B cell (primary cell): ENCODE measurements at regions not wholly inside any gene's neighbourhood (a gene's known extent, or its start where the extent isn't known, plus 50 kb on each side); places are given as distances from the start of the nearest gene placed in this dataset.

Source experiments
- ATAC-seq: fragments of 200-7000 bp; cut with Tn5 transposase; one replicate; pipeline ENCODE4 v1.10.0; 2021; ENCODE audit warnings: low read depth, mild to moderate bottlenecking, moderate number of reproducible peaks, moderate library complexity
- CTCF ChIA-PET: fragments of 350-600 bp; sonication (Branson Sonifier 250); formaldehyde crosslinking; loops from one replicate; lab custom pipeline; 2021; ENCODE audit warnings: antibody characterized with exemption, inconsistent platforms; lab: Charles Lee
- POLR2A ChIA-PET: fragments of 350-600 bp; sonication (Branson Sonifier 250); formaldehyde crosslinking; loops from one replicate; lab custom pipeline; 2021; ENCODE audit warnings: antibody characterized with exemption; lab: Charles Lee
- DNase-seq: peaks from one replicate; pipeline ENCODE4 v3.0.0; 2013
- H2AFZ ChIP-seq: 2 replicates; pipeline ENCODE4 v1.6.1; 2012; ENCODE audit warnings: mild to moderate bottlenecking, low read depth, low read length; ENCODE audit not compliant: insufficient read depth, poor library complexity, severe bottlenecking
- H3K27ac ChIP-seq, 2 donors: 1 replicate in 1 of 2; 2 replicates in 1 of 2; pipeline ENCODE4 v1.5.1; 2012 to 2013; ENCODE audit warnings: low read length in 2 of 2, mild to moderate bottlenecking in 2 of 2, moderate library complexity in 1 of 2
- H3K27me3 ChIP-seq, 4 experiments: fragments of 200-600 bp in 1 of 4; sonication (generic) in 1 of 4; replicated peaks in 1 of 4; 1 replicate in 2 of 4; 2 replicates in 2 of 4; pipeline versions ENCODE4 v1.6.1 to v1.7.0; 2013 to 2016; ENCODE audit warnings: low read length in 3 of 4, mild to moderate bottlenecking in 2 of 4, mixed read lengths in 1 of 4, moderate library complexity in 1 of 4; ENCODE audit not compliant: insufficient read depth in 4 of 4, control insufficient read depth in 3 of 4; ENCODE audit errors: control extremely low read depth in 1 of 4
- H3K36me3 ChIP-seq, 2 experiments: replicated peaks in 1 of 2; 1 replicate in 1 of 2; 2 replicates in 1 of 2; pipeline versions ENCODE4 v1.6.1 to v1.7.1; 2013; ENCODE audit warnings: low read length in 1 of 2; ENCODE audit not compliant: insufficient read depth in 2 of 2, control insufficient read depth in 1 of 2; ENCODE audit errors: control extremely low read depth in 1 of 2, extremely low read depth in 1 of 2
- H3K4me1 ChIP-seq, 2 donors: fragments of 200-600 bp in 1 of 2; sonication (generic) in 1 of 2; 1 replicate in 1 of 2; 2 replicates in 1 of 2; pipeline versions ENCODE4 v1.5.1 to v1.6.1; 2013 to 2017; ENCODE audit warnings: low read length in 2 of 2; ENCODE audit not compliant: control insufficient read depth in 2 of 2, insufficient read depth in 2 of 2
- H3K4me2 ChIP-seq: replicated peaks from 2 replicates; pipeline ENCODE3; 2012; ENCODE audit warnings: mild to moderate bottlenecking, low read depth, low read length; ENCODE audit not compliant: poor library complexity, severe bottlenecking
- H3K4me3 ChIP-seq, 5 experiments: fragments of 200-600 bp in 1 of 5; sonication (generic) in 1 of 5; 1 replicate in 3 of 5; 2 replicates in 2 of 5; pipeline versions ENCODE4 v1.5.1 to v1.7.0; 2011 to 2016; ENCODE audit warnings: low read length in 4 of 5, mild to moderate bottlenecking in 4 of 5, low read depth in 2 of 5, control low read depth in 1 of 5, moderate library complexity in 1 of 5; ENCODE audit not compliant: insufficient read depth in 1 of 5; ENCODE audit errors: control extremely low read depth in 1 of 5, extremely low read depth in 1 of 5
- H3K79me2 ChIP-seq: fragments of 200-600 bp; sonication (generic); one replicate; pipeline ENCODE4 v1.6.0; 2016; ENCODE audit warnings: low read length; ENCODE audit not compliant: control insufficient read depth, insufficient read depth
- H3K9ac ChIP-seq: fragments of 200-600 bp; sonication (generic); 2 replicates; pipeline ENCODE4 v1.6.1; 2017; ENCODE audit warnings: mild to moderate bottlenecking, low read length, moderate library complexity
- H3K9me3 ChIP-seq, 3 donors: one replicate each; pipeline versions ENCODE4 v1.6.1 to v1.7.1; 2013; ENCODE audit warnings: low read length in 2 of 3; ENCODE audit not compliant: control insufficient read depth in 2 of 3, insufficient read depth in 1 of 3; ENCODE audit errors: control extremely low read depth in 1 of 3
- H4K20me1 ChIP-seq: 2 replicates; pipeline ENCODE4 v1.6.0; 2012; ENCODE audit warnings: mild to moderate bottlenecking, low read length; ENCODE audit not compliant: insufficient read depth, control insufficient read depth, poor library complexity, severe bottlenecking
- H3K27ac Mint-ChIP-seq: one replicate; pipeline ENCODE4 v1.8.0; 2021; ENCODE audit warnings: mixed read lengths
- H3K27me3 Mint-ChIP-seq: one replicate; pipeline ENCODE4 v1.8.0; 2021; ENCODE audit warnings: mixed read lengths
- H3K4me1 Mint-ChIP-seq: one replicate; pipeline ENCODE4 v1.8.0; 2021; ENCODE audit warnings: mixed read lengths
- H3K4me3 Mint-ChIP-seq: one replicate; pipeline ENCODE4 v1.8.0; 2021; ENCODE audit warnings: mixed read lengths
- H3K9me3 Mint-ChIP-seq: one replicate; pipeline ENCODE4 v1.8.0; 2022; ENCODE audit warnings: mixed read lengths; ENCODE audit not compliant: insufficient read depth
- CTCF ChIP-seq: fragments of 200-600 bp; IDR thresholded peaks from one replicate; pipeline ENCODE4 v1.8.0; 2022; ENCODE audit warnings: antibody characterized with exemption, mild to moderate bottlenecking
- EZH2 ChIP-seq: IDR thresholded peaks from 2 replicates; pipeline ENCODE4 v1.6.1; 2012; ENCODE audit warnings: borderline replicate concordance, low read depth, mild to moderate bottlenecking, moderate library complexity, low read length; ENCODE audit not compliant: insufficient read depth, poor library complexity, severe bottlenecking
- WGBS: methylation state at CpG from one replicate; pipeline ENCODE4 v1.1.5; 2013; ENCODE audit warnings: missing lambda C conversion rate; ENCODE audit not compliant: insufficient coverage; 5-methylcytosine and 5-hydroxymethylcytosine counted together
- intact Hi-C: fragments of 100-400 bp; cut with micrococcal nuclease; formaldehyde crosslinking; loops from one replicate; pipeline ENCODE4 v1.10.0; 2022

GRCh38 chr6:23096876-23097275 lies 527.5 kb downstream of the HDGFL1 start:
- Histone ChIP-seq H3K4me3 (no peak overlapping the region), H3K4me1 (no peaks in the 10 kb centered on the region), H3K79me2 (no peaks in the 10 kb centered on the region), H3K27ac (no peak overlapping the region), H2AFZ (no peak overlapping the region), H3K36me3 (no peaks in the 10 kb centered on the region), H3K4me2 (no peak overlapping the region), H3K27me3 (no peaks in the 10 kb centered on the region), H3K9me3 (peaks cover 0 to 5% (median 0%) of the 10 kb centered on the region in 3 donors), H3K9ac (no peak overlapping the region), H4K20me1 (no peaks in the 10 kb centered on the region)
- no peak for TF ChIP-seq EZH2
- no peak for TF ChIP-seq CTCF
- Mint-ChIP-seq H3K27me3 (no peaks in the 10 kb centered on the region), H3K4me1 (no peaks in the 10 kb centered on the region), H3K27ac (no peak overlapping the region), H3K4me3 (no peak overlapping the region), H3K9me3 (peaks cover 4% of the 10 kb centered on the region)
- no peak for DNase-seq
- ChIA-PET POLR2A (no interaction called here), CTCF (no interaction called here)
- intact Hi-C loops, result no loop called here
- ATAC-seq, result no peak
- no CpG with 5 or more reads among the region's 1 CpG for WGBS

GRCh38 chr6:23097566-23097965 lies 528.2 kb downstream of the HDGFL1 start:
- no peak overlapping the region for H2AFZ ChIP-seq
- no peaks in the 10 kb centered on the region for H3K27me3 ChIP-seq
- H3K9me3 ChIP-seq, result peaks cover 0 to 5% (median 0%) of the 10 kb centered on the region in 3 donors
- H4K20me1 ChIP-seq, result no peaks in the 10 kb centered on the region
- no CpG with 5 or more reads among the region's 2 CpGs for WGBS
- H3K27ac ChIP-seq, result no peak overlapping the region
- H3K36me3 ChIP-seq, result no peaks in the 10 kb centered on the region
- no peak overlapping the region for H3K4me2 ChIP-seq
- intact Hi-C loops, result no loop called here
- Mint-ChIP-seq H3K27me3 (no peaks in the 10 kb centered on the region), H3K27ac (no peak overlapping the region), H3K4me3 (no peak overlapping the region), H3K9me3 (peaks cover 4% of the 10 kb centered on the region), H3K4me1 (no peaks in the 10 kb centered on the region)
- ChIA-PET CTCF (no interaction called here), POLR2A (no interaction called here)
- DNase-seq, result no peak
- H3K9ac ChIP-seq, result no peak overlapping the region
- no peaks in the 10 kb centered on the region for H3K79me2 ChIP-seq
- no peaks in the 10 kb centered on the region for H3K4me1 ChIP-seq
- TF ChIP-seq CTCF (no peak), EZH2 (no peak)
- H3K4me3 ChIP-seq, result no peak overlapping the region
- ATAC-seq, result no peak
